Ascending aorta (tissue), 2 donors: ENCODE measurements at regions not wholly inside any gene's neighbourhood (a gene's known extent, or its start where the extent isn't known, plus 50 kb on each side); places are given as distances from the start of the nearest gene placed in this dataset.
"Not testable (repeated sequence)": the region's sequence is repeated elsewhere in the genome, so short reads cannot be mapped to it uniquely, and the experiment has no call there.

Source experiments
- DNase-seq, 2 donors: peaks; one replicate each; pipeline ENCODE4 v3.0.0-alpha.2; 2019; ENCODE audit warnings: low spot score in 2 of 2
- H3K27ac ChIP-seq, 2 donors: fragments of 200-600 bp; sonication (generic); one replicate each; pipeline ENCODE4 v1.5.1; 2016 to 2017; ENCODE audit warnings: mild to moderate bottlenecking in 1 of 2
- H3K27me3 ChIP-seq: fragments of 200-600 bp; sonication (generic); one replicate; pipeline ENCODE4 v1.5.1; 2017
- H3K36me3 ChIP-seq, 2 donors: fragments of 200-600 bp; sonication (generic); one replicate each; pipeline ENCODE4 v1.5.1; 2016
- H3K4me1 ChIP-seq, 2 donors: fragments of 200-600 bp; sonication (generic); one replicate each; pipeline ENCODE4 v1.5.1; 2016 to 2017; ENCODE audit warnings: mild to moderate bottlenecking in 1 of 2
- H3K4me3 ChIP-seq, 2 donors: fragments of 200-600 bp; sonication (generic); one replicate each; pipeline ENCODE4 v1.5.1; 2016 to 2017; ENCODE audit warnings: mild to moderate bottlenecking in 1 of 2
- H3K9me3 ChIP-seq, 2 donors: fragments of 200-600 bp; sonication (generic); one replicate each; pipeline ENCODE4 v1.5.1; 2016
- CTCF ChIP-seq, 3 experiments: fragments of 200-600 bp in 2 of 3; fragments of 450-650 bp in 1 of 3; sonication (generic) in 2 of 3; IDR thresholded peaks; one replicate each; pipeline ENCODE4 v1.5.1; 2016 to 2019; ENCODE audit warnings: antibody characterized with exemption in 3 of 3, mild to moderate bottlenecking in 1 of 3, moderate library complexity in 1 of 3
- intact Hi-C: fragments of 100-400 bp; cut with DNase I; formaldehyde crosslinking; loops from one replicate; pipeline ENCODE4 v1.15.1; 2023

- no peaks in the 10 kb centered on the region for H3K36me3 ChIP-seq
- no peak for DNase-seq
- no peaks in the 10 kb centered on the region for H3K9me3 ChIP-seq
- no peaks in the 10 kb centered on the region for H3K27me3 ChIP-seq
- no peak for TF ChIP-seq CTCF (IDR thresholded peaks at IDR 0.05)
- no peak overlapping the region for H3K27ac ChIP-seq
- intact Hi-C loops, result no loop called here
- no peaks in the 10 kb centered on the region for H3K4me1 ChIP-seq
- H3K4me3 ChIP-seq, result no peak overlapping the region
These were observed 681.9 kb upstream of the ARRDC3 start for GRCh38 chr5:92064993-92065392.

GRCh38 chr5:92051741-92052140, 668.6 kb upstream of the ARRDC3 start:
- no peak for TF ChIP-seq CTCF (IDR thresholded peaks at IDR 0.05)
- H3K9me3 ChIP-seq, result no peaks in the 10 kb centered on the region
- no peaks in the 10 kb centered on the region for H3K36me3 ChIP-seq
- intact Hi-C loops, result no loop called here
- no peaks in the 10 kb centered on the region for H3K4me1 ChIP-seq
- no peak overlapping the region for H3K4me3 ChIP-seq
- DNase-seq, result no peak
- H3K27ac ChIP-seq, result no peak overlapping the region
- H3K27me3 ChIP-seq, result no peaks in the 10 kb centered on the region

- no peak for DNase-seq
- H3K27me3 ChIP-seq, result no peaks in the 10 kb centered on the region
- H3K9me3 ChIP-seq, result no peaks in the 10 kb centered on the region
- intact Hi-C loops, result no loop called here
- H3K4me3 ChIP-seq, result no peak overlapping the region
- no peaks in the 10 kb centered on the region for H3K36me3 ChIP-seq
- no peak overlapping the region for H3K27ac ChIP-seq
- no peak for TF ChIP-seq CTCF (IDR thresholded peaks at IDR 0.05)
- H3K4me1 ChIP-seq, result no peaks in the 10 kb centered on the region
These were observed 667.9 kb upstream of the ARRDC3 start for GRCh38 chr5:92050970-92051369.

- Histone ChIP-seq H3K27ac (no peak overlapping the region), H3K4me1 (no peaks in the 10 kb centered on the region), H3K36me3 (no peaks in the 10 kb centered on the region), H3K4me3 (no peak overlapping the region), H3K9me3 (no peaks in the 10 kb centered on the region), H3K27me3 (no peaks in the 10 kb centered on the region)
- TF ChIP-seq CTCF (IDR thresholded peaks at IDR 0.05), result no peak
- DNase-seq, result no peak
- intact Hi-C loops, result no loop called here
These were observed 659.0 kb upstream of the ARRDC3 start for GRCh38 chr5:92041911-92042660.

- H3K4me3 ChIP-seq, result no peak overlapping the region
- TF ChIP-seq CTCF (IDR thresholded peaks at IDR 0.05), result no peak
- H3K27ac ChIP-seq, result no peak overlapping the region
- intact Hi-C loops, result no loop called here
- no peaks in the 10 kb centered on the region for H3K9me3 ChIP-seq
- no peak for DNase-seq
- H3K36me3 ChIP-seq, result no peaks in the 10 kb centered on the region
- H3K4me1 ChIP-seq, result no peaks in the 10 kb centered on the region
- H3K27me3 ChIP-seq, result no peaks in the 10 kb centered on the region
These were observed 658.1 kb upstream of the ARRDC3 start for GRCh38 chr5:92041206-92041605.

GRCh38 chr5:92029792-92030191, 646.7 kb upstream of the ARRDC3 start:
- H3K4me3 ChIP-seq, H3K27me3 ChIP-seq, H3K36me3 ChIP-seq, intact Hi-C loops, DNase-seq, H3K4me1 ChIP-seq, H3K9me3 ChIP-seq, H3K27ac ChIP-seq: not testable (repeated sequence)
